OCI-LY1 (cell line): ENCODE measurements at regions not wholly inside any gene's neighbourhood (a gene's known extent, or its start where the extent isn't known, plus 50 kb on each side); places are given as distances from the start of the nearest gene placed in this dataset.

Experiments
- H2AFZ ChIP-seq: fragments of 200-600 bp; sonication (generic), shearing (Covaris generic); 2 replicates; pipeline ENCODE4 v1.6.0; 2014; ENCODE audit warnings: antibody characterized with exemption, mild to moderate bottlenecking, low read length
- H3F3A ChIP-seq: fragments of 200-600 bp; sonication (generic), shearing (Covaris generic); 2 replicates; pipeline ENCODE4 v1.6.0; 2014; ENCODE audit warnings: mild to moderate bottlenecking, antibody characterized with exemption, low read length, moderate library complexity; ENCODE audit not compliant: insufficient read depth
- H3K27ac ChIP-seq: fragments of 200-600 bp; sonication (generic); 2 replicates; pipeline ENCODE4 v1.5.1; 2014; ENCODE audit warnings: low read length, mixed run types, mild to moderate bottlenecking, low read depth; ENCODE audit not compliant: poor library complexity, severe bottlenecking
- H3K27me3 ChIP-seq: fragments of 200-600 bp; sonication (generic); 2 replicates; pipeline ENCODE4 v1.6.0; 2014; ENCODE audit warnings: antibody characterized with exemption, mild to moderate bottlenecking, low read length, moderate library complexity; ENCODE audit not compliant: insufficient read depth
- H3K36me3 ChIP-seq: fragments of 200-600 bp; sonication (generic); 2 replicates; pipeline ENCODE4 v1.6.1; 2014; ENCODE audit warnings: mild to moderate bottlenecking, antibody characterized with exemption, low read length, moderate library complexity, mixed read lengths; ENCODE audit not compliant: insufficient read depth
- H3K4me1 ChIP-seq: fragments of 200-600 bp; sonication (generic); 2 replicates; pipeline ENCODE4 v1.5.1; 2014; ENCODE audit warnings: mild to moderate bottlenecking, low read length, moderate library complexity; ENCODE audit not compliant: insufficient read depth, severe bottlenecking
- H3K4me2 ChIP-seq: fragments of 200-600 bp; sonication (generic), shearing (Covaris generic); 2 replicates; pipeline ENCODE4 v1.6.1; 2014; ENCODE audit warnings: low read length
- H3K4me3 ChIP-seq: fragments of 200-600 bp; sonication (generic); 2 replicates; pipeline ENCODE4 v1.5.1; 2014; ENCODE audit warnings: low read length, low read depth, mild to moderate bottlenecking, mixed read lengths; ENCODE audit not compliant: poor library complexity, severe bottlenecking
- H3K79me2 ChIP-seq: fragments of 200-600 bp; shearing (Covaris generic); 2 replicates; pipeline ENCODE4 v1.6.1; 2016; ENCODE audit warnings: mixed run types, low read length, mixed read lengths; ENCODE audit not compliant: insufficient read depth
- H3K9ac ChIP-seq: fragments of 200-600 bp; sonication (generic), shearing (Covaris generic); 2 replicates; pipeline ENCODE4 v1.6.1; 2014; ENCODE audit warnings: mild to moderate bottlenecking, low read length, mixed read lengths
- H3K9me2 ChIP-seq: fragments of 200-600 bp; sonication (generic), shearing (Covaris generic); 2 replicates; pipeline ENCODE4 v1.6.1; 2014; ENCODE audit warnings: low read depth, mild to moderate bottlenecking, low read length, mixed read lengths
- H3K9me3 ChIP-seq: fragments of 200-600 bp; shearing (Covaris generic); 2 replicates; pipeline ENCODE4 v1.6.1; 2014; ENCODE audit warnings: low read length, mixed read lengths
- H4K20me1 ChIP-seq: fragments of 200-600 bp; sonication (generic), shearing (Covaris generic); 2 replicates; pipeline ENCODE4 v1.6.0; 2016; ENCODE audit warnings: mild to moderate bottlenecking, low read length; ENCODE audit not compliant: insufficient read depth
- EZH2 ChIP-seq: fragments of 200-600 bp; sonication (generic), shearing (Covaris generic); IDR thresholded peaks from 2 replicates; pipeline ENCODE4 v1.8.0; 2017; ENCODE audit warnings: borderline replicate concordance, mixed run types, mild to moderate bottlenecking, antibody characterized with exemption, low read length, moderate library complexity, mixed read lengths
- TF ChIP-seq, protein P1 (sequence below): fragments of 200-600 bp; sonication (generic), shearing (Covaris generic); IDR thresholded peaks from 2 replicates; pipeline ENCODE4 v1.5.1; 2017; ENCODE audit warnings: mild to moderate bottlenecking, antibody characterized with exemption, low read length, moderate library complexity, mixed read lengths

DNA sequence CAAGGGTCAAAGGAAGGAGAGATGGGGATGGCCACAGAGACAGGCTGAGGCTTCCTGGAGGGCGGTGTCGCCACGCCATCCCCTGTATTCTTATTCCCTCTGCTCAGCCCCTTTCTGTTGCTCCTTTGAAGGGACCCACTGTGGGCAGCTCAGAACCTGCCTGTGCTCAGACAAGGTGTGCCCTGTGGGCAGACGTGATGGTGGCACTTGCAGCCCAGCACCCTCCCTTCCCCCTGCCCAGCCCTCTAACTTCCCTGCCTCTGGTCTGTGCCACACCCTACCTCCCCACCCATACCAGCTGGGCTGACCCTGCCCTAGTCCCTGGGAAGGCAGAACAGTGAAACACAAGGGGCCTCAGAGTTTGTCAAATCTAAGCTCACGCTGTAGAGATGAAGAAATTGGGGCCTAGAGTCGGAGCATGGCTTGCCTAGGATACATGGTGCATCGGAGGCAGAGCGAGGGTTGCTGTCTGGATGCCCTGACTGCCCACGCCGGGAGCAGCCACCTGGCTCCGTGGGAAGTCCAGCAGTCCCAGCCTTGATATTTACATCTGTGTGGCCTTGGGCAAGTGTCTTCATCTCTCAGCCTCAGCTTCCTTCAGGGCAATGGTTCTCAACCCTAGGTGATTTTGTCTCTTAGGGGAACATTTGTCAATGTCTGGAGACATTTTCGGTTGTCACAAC, 68.6 kb upstream of the RUNX3 start:
- Histone ChIP-seq H4K20me1 (no peaks in the 10 kb centered on the region), H2AFZ (no peak overlapping the region), H3K4me1 (peaks cover 34% of the 10 kb centered on the region), H3K79me2 (no peaks in the 10 kb centered on the region), H3K9me2 (no peaks in the 10 kb centered on the region), H3F3A (no peaks in the 10 kb centered on the region), H3K27me3 (no peaks in the 10 kb centered on the region), H3K9me3 (no peaks in the 10 kb centered on the region), H3K27ac (peak overlapping the region; percentile 92), H3K4me3 (no peak overlapping the region), H3K4me2 (no peak overlapping the region; the same call in 1 of the 2 replicates), H3K36me3 (no peaks in the 10 kb centered on the region), H3K9ac (no peak overlapping the region)
- no peak for TF ChIP-seq EZH2
- TF ChIP-seq, protein P1, sequence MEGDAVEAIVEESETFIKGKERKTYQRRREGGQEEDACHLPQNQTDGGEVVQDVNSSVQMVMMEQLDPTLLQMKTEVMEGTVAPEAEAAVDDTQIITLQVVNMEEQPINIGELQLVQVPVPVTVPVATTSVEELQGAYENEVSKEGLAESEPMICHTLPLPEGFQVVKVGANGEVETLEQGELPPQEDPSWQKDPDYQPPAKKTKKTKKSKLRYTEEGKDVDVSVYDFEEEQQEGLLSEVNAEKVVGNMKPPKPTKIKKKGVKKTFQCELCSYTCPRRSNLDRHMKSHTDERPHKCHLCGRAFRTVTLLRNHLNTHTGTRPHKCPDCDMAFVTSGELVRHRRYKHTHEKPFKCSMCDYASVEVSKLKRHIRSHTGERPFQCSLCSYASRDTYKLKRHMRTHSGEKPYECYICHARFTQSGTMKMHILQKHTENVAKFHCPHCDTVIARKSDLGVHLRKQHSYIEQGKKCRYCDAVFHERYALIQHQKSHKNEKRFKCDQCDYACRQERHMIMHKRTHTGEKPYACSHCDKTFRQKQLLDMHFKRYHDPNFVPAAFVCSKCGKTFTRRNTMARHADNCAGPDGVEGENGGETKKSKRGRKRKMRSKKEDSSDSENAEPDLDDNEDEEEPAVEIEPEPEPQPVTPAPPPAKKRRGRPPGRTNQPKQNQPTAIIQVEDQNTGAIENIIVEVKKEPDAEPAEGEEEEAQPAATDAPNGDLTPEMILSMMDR: no peak

DNA sequence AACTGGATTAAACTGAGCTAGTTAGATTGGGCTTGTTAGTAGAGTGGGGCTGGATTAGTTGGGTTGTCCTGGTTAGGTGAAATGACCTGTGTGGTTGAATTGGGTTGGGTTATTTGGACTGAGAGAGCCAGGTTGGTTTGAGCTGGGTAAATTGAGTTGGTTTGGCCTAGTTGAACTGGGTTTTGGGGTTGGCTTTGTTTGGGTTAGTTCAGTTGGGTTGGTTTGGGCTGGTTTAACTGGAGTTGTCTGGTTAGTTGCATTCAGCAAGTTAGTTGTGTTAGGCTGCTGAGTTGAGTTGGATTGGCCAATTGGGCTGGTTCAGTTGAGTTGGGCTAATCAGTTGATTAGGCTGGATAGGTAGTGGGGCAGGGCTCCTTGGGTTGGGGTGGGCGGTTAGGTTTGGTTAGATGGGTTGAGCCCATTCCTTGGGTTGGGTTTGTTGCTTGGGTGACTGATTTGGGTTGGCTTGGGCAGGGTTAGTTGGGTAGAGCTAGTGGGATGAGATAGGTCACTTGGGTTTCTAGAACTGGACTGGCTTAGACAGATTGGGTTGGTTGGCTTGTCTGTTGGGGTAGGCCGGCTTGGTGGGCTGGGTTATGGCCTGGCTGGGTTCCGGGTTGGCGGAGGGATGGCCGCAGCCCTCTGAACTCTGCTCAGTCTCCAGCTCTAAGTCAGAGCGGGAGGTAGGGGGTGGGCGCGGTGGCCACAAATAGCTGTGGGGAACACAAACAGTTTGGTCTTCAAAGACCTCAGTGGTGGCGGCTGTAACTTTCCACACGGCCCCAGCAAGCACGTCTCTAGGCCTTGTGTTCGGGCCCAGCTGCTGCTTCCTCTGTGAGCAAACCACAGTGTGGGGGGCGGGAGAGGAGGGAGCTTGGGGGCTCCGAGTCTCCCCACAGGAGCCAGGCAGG, 67.2 kb upstream of the RUNX3 start:
- no peaks in the 10 kb centered on the region for H3K36me3 ChIP-seq
- TF ChIP-seq, protein P1: no peak
- TF ChIP-seq EZH2: no peak
- H3K4me1 ChIP-seq: peaks cover 44% of the 10 kb centered on the region
- H3K9me2 ChIP-seq: no peaks in the 10 kb centered on the region
- H3K9me3 ChIP-seq: no peaks in the 10 kb centered on the region
- no peaks in the 10 kb centered on the region for H3F3A ChIP-seq
- no peak overlapping the region for H3K4me3 ChIP-seq
- no peaks in the 10 kb centered on the region for H3K27me3 ChIP-seq
- H3K4me2 ChIP-seq: peak overlapping the region; percentile 52
- H3K79me2 ChIP-seq: no peaks in the 10 kb centered on the region
- H3K9ac ChIP-seq: peak overlapping the region; percentile 50
- no peaks in the 10 kb centered on the region for H4K20me1 ChIP-seq
- H3K27ac ChIP-seq: peak overlapping the region; percentile 92
- H2AFZ ChIP-seq: no peak overlapping the region

DNA sequence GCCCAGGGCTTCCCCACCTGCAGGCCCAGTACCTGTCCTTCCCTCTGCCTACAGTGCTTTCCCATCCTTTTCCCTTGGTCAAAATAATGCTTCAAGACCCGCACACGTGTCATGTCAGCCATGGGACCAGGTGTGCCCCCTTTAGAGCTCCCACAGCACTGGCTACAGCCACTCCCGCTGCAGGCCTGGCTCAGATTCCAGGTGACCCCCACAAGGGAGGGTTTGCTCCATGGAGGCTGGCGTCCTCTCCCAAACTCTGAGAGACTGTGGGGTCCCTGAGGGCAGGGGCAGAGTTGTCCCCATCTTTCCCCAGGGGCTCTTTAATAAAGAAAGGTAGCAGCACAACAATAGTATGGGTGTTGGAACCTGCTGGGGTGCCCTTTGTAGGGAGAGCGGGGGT, 66.4 kb upstream of the RUNX3 start:
- Histone ChIP-seq H3K27me3 (no peaks in the 10 kb centered on the region), H3K4me3 (no peak overlapping the region), H3F3A (no peaks in the 10 kb centered on the region), H4K20me1 (no peaks in the 10 kb centered on the region), H3K36me3 (no peaks in the 10 kb centered on the region), H3K9me2 (no peaks in the 10 kb centered on the region), H2AFZ (no peak overlapping the region), H3K4me2 (no peak overlapping the region), H3K4me1 (peaks cover 43% of the 10 kb centered on the region), H3K9me3 (no peaks in the 10 kb centered on the region), H3K9ac (no peak overlapping the region), H3K79me2 (no peaks in the 10 kb centered on the region), H3K27ac (peak overlapping the region; percentile 92)
- TF ChIP-seq, protein P1: no peak
- no peak for TF ChIP-seq EZH2
